DOHH2 (cell line): ENCODE measurements at regions not wholly inside any gene's neighbourhood (a gene's known extent, or its start where the extent isn't known, plus 50 kb on each side); places are given as distances from the start of the nearest gene placed in this dataset.

ENCODE experiments used
- H3F3A ChIP-seq: fragments of 200-600 bp; sonication (generic), shearing (Covaris generic); 2 replicates; pipeline ENCODE4 v1.6.0; 2016; ENCODE audit warnings: antibody characterized with exemption, mild to moderate bottlenecking; ENCODE audit not compliant: control insufficient read depth, insufficient read depth
- H3K27ac ChIP-seq: fragments of 200-600 bp; sonication (generic); 2 replicates; pipeline ENCODE4 v1.5.1; 2014; ENCODE audit warnings: low read depth, mild to moderate bottlenecking, low read length, moderate library complexity
- H3K27me3 ChIP-seq: fragments of 200-600 bp; sonication (generic); 2 replicates; pipeline ENCODE4 v1.6.1; 2014; ENCODE audit warnings: mild to moderate bottlenecking, low read length, mixed read lengths; ENCODE audit not compliant: control insufficient read depth
- H3K36me3 ChIP-seq: fragments of 200-600 bp; sonication (generic); 2 replicates; pipeline ENCODE4 v1.6.1; 2014; ENCODE audit warnings: mild to moderate bottlenecking, low read length, moderate library complexity, mixed read lengths; ENCODE audit not compliant: control insufficient read depth
- H3K4me1 ChIP-seq: fragments of 200-600 bp; sonication (generic); 2 replicates; pipeline ENCODE4 v1.6.1; 2014; ENCODE audit warnings: mild to moderate bottlenecking, low read length, mixed read lengths; ENCODE audit not compliant: control insufficient read depth
- H3K4me2 ChIP-seq: fragments of 200-600 bp; sonication (generic); 2 replicates; pipeline ENCODE4 v1.6.0; 2014; ENCODE audit warnings: mild to moderate bottlenecking, low read length, moderate library complexity
- H3K4me3 ChIP-seq: fragments of 200-600 bp; sonication (generic); 2 replicates; pipeline ENCODE4 v1.5.1; 2014; ENCODE audit warnings: mild to moderate bottlenecking, low read length, mixed read lengths
- H3K79me2 ChIP-seq: fragments of 200-600 bp; sonication (generic); 2 replicates; pipeline ENCODE4 v1.6.1; 2014; ENCODE audit warnings: mild to moderate bottlenecking, low read length, mixed read lengths; ENCODE audit not compliant: control insufficient read depth
- H3K9me2 ChIP-seq: fragments of 200-600 bp; sonication (generic); replicated peaks from 2 replicates; pipeline ENCODE4 v1.6.1; 2014; ENCODE audit warnings: mild to moderate bottlenecking, low read length, mixed read lengths; ENCODE audit not compliant: control insufficient read depth
- H3K9me3 ChIP-seq: fragments of 200-600 bp; sonication (generic); 2 replicates; pipeline ENCODE4 v1.6.1; 2014; ENCODE audit warnings: antibody characterized with exemption, low read length, mixed read lengths; ENCODE audit not compliant: control insufficient read depth, insufficient read depth
- H4K20me1 ChIP-seq: fragments of 200-600 bp; sonication (generic); 2 replicates; pipeline ENCODE4 v1.6.0; 2014; ENCODE audit warnings: low read depth, mild to moderate bottlenecking, antibody characterized with exemption, low read length, moderate library complexity; ENCODE audit not compliant: control insufficient read depth, insufficient read depth
- CTCF ChIP-seq: fragments of 200-600 bp; sonication (generic); IDR thresholded peaks from one replicate; pipeline ENCODE4 v1.5.1; 2014; ENCODE audit warnings: antibody characterized with exemption, mild to moderate bottlenecking, low read depth, low read length; ENCODE audit not compliant: poor library complexity, severe bottlenecking
- EZH2phosphoT487 ChIP-seq: fragments of 200-600 bp; sonication (generic); IDR thresholded peaks from 2 replicates; pipeline ENCODE4 v1.6.1; 2017; ENCODE audit warnings: borderline replicate concordance, mild to moderate bottlenecking, antibody characterized with exemption, low read length, moderate library complexity, mixed read lengths

- H3K9me3 ChIP-seq = no peaks in the 10 kb centered on the region
Observed at GRCh38 chr6:9657994-9658393, 756.9 kb downstream of the TFAP2A start.

GRCh38 chr6:9647599-9647998 is 767.3 kb downstream of the TFAP2A start:
- Histone ChIP-seq H3K4me1 (no peaks in the 10 kb centered on the region), H3K36me3 (no peaks in the 10 kb centered on the region), H3K9me2 (no peaks in the 10 kb centered on the region), H3K27ac (no peak overlapping the region), H3K4me2 (no peak overlapping the region), H3K27me3 (no peaks in the 10 kb centered on the region), H3K79me2 (no peaks in the 10 kb centered on the region), H3K9me3 (no peaks in the 10 kb centered on the region), H3K4me3 (no peak overlapping the region), H4K20me1 (no peaks in the 10 kb centered on the region), H3F3A (no peaks in the 10 kb centered on the region)
- TF ChIP-seq EZH2phosphoT487 = no peak
- TF ChIP-seq CTCF = no peak

More at GRCh38 chr6:9657994-9658393, 756.9 kb downstream of the TFAP2A start:
- Histone ChIP-seq H3K4me1 (no peaks in the 10 kb centered on the region), H3K36me3 (no peaks in the 10 kb centered on the region), H3K4me2 (no peak overlapping the region), H3K79me2 (no peaks in the 10 kb centered on the region), H3K4me3 (no peak overlapping the region), H3K9me2 (no peaks in the 10 kb centered on the region), H3F3A (no peaks in the 10 kb centered on the region), H3K27ac (no peak overlapping the region), H4K20me1 (no peaks in the 10 kb centered on the region), H3K27me3 (no peaks in the 10 kb centered on the region)
- no peak for TF ChIP-seq CTCF
- TF ChIP-seq EZH2phosphoT487 = no peak

- Histone ChIP-seq H4K20me1 (no peaks in the 10 kb centered on the region), H3K9me2 (no peaks in the 10 kb centered on the region), H3K4me2 (no peak overlapping the region), H3F3A (no peaks in the 10 kb centered on the region), H3K4me3 (no peak overlapping the region), H3K27ac (no peak overlapping the region), H3K4me1 (no peaks in the 10 kb centered on the region), H3K36me3 (no peaks in the 10 kb centered on the region), H3K27me3 (no peaks in the 10 kb centered on the region), H3K79me2 (no peaks in the 10 kb centered on the region), H3K9me3 (no peaks in the 10 kb centered on the region)
- TF ChIP-seq CTCF (no peak), EZH2phosphoT487 (no peak)
Observed at GRCh38 chr6:9647071-9647445, 767.8 kb downstream of the TFAP2A start.
